SIG-M5 treated with dmso at 0.1 percent for 504 hours (cell line): ENCODE measurements at regions not wholly inside any gene's neighbourhood (a gene's known extent, or its start where the extent isn't known, plus 50 kb on each side); places are given as distances from the start of the nearest gene placed in this dataset.
A peak's percentile ranks its signal among the peaks of the same experiment; 100 is the strongest.

ENCODE experiments used
- DNase-seq: peaks from one replicate; lab custom pipeline; 2025; ENCODE audit not compliant: unreplicated experiment; lab: John Stamatoyannopoulos, UW

GRCh38 chr18:10374195-10374594 lies 80.2 kb upstream of the APCDD1 start:
- DNase-seq, result no peak

GRCh38 chr18:10374636-10375293 lies 79.7 kb upstream of the APCDD1 start:
- no peak for DNase-seq

DNA sequence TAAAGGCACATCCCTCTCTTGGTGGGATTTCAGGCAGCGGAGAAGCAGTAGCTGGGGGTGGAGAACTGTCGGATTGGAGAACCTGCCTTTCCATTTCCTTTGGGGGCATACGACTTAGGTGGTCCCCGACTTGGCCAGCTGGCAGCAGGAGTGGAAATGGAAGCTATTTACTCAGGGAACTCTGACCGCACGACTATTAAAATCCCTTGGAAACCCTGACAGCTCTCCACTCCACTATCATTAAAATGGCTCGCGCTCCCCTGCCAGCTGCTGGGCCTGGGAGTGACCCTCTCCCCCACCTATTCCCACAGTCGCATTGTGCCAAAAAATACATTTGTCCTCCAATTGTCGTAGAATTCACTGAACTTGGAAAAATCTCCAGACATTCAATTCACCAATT lies 77.7 kb upstream of the APCDD1 start:
- no peak for DNase-seq

- DNase-seq, result no peak
Observed at GRCh38 chr18:10377956-10378355, 76.5 kb upstream of the APCDD1 start.

DNA sequence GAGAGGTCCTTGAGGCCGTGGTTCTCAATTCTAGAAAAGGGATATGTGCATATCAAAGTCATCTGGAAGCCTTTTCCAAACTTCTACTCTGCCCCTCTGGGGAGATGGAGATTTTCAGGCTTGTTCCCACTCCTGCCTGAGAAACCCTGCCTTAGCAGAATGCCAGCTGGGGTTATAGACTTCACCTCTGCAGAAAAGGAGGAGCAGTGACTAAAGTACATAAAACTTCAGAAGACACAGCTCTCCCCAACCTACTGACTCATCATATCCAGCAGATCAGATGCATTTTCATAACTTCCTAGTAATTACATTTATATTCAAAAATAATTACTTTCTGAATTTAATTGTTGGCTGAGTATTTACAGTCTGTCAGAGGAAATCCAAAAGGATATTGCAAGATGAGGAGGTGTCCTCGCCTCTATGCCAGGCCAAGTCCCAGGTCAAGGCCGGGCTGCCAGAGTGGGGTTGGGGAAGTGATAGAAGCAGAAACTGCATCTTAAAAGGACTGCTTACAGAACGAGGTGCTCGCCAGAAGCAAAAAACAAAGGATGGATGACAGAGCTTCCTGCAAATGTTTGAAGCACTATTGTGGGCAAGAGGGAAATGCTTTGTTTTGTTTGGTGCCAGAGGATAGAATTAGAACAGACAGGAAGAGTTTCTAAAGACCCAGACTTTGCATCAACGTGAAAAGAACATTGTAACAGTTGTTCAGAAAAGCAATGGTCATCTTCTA lies 75.6 kb upstream of the APCDD1 start:
- no peak for DNase-seq

DNA sequence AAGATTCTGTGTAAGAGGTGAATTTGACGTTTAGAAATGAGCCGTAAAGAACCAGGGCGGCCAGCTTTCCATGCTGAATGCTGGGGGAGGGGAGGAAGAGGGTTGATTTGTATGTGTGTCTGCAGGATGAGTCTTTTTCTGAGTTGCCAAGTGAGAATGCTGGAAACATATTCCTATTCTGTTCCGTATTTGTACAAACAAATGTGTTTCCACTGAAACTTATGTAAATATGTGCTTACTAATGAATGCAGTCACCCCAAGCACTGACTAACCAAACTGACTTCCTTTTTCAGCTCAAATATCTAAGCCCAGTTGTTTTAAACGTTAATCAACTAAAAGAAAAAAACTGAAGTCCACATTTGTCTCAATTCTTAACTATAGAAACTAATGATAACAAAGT lies 74.9 kb upstream of the APCDD1 start:
- DNase-seq, result no peak

DNA sequence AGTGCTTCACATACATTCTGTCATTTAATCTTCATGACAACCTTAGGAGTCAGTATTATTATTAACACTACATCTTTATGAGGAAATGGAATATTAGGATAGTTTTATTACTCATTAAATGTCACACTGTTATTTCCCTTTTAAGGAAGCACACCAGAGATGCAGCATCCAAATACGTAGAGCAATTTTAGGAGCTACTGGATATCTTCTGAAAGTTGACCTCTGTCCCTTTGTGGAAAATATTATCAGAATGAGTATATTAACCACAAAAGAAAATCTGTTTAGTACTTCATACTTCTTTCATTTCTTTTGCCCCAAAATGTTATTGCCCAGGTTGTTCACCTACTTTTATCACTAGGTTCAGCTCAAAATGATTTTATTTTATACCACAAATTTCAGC lies 72.9 kb upstream of the APCDD1 start:
- DNase-seq, result no peak

GRCh38 chr18:10381951-10382350 lies 72.5 kb upstream of the APCDD1 start:
- DNase-seq, result no peak

- DNase-seq, result no peak
Observed at GRCh38 chr18:10386049-10386448, 68.4 kb upstream of the APCDD1 start.

GRCh38 chr18:10386956-10387355 lies 67.5 kb upstream of the APCDD1 start:
- no peak for DNase-seq

GRCh38 chr18:10387399-10387798 lies 67.0 kb upstream of the APCDD1 start:
- DNase-seq, result no peak

DNA sequence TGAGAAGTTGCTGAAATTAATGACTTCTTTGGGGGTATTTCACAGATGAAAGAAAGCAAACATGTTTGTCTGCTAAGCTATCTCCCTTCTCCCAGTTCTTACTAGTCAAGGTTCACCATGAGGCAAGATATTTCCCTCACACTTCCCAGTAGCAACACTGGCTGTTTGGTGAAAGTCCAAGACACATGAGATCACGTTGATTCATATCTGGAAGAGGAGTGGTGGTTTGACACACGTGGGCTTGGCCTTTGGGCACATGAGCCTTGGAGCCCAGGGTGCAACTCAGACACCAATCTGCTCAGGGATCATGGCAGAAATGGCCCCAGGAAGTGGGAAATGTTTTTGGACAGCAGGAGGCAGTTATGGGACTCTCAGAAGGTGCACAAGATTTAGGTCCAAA lies 66.1 kb upstream of the APCDD1 start:
- DNase-seq, result no peak

DNA sequence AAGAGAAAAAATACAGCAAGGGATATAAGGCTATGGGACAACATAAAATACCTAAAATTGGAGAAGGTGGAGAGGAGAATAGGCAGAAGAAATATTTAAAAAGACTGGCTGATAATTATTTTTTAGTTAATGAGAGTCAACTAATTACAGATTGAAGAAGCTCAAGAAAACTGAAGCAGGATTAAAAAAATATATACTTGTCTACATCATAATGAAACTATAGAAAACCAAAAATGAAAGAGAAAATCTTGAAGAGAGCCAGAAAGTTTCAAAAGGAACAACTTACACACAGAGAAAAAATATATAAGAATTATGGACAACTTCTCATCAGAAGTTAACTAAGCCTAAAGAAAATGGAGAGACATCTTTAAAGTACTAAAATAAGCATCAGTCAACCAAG lies 62.9 kb upstream of the APCDD1 start:
- no peak for DNase-seq

DNA sequence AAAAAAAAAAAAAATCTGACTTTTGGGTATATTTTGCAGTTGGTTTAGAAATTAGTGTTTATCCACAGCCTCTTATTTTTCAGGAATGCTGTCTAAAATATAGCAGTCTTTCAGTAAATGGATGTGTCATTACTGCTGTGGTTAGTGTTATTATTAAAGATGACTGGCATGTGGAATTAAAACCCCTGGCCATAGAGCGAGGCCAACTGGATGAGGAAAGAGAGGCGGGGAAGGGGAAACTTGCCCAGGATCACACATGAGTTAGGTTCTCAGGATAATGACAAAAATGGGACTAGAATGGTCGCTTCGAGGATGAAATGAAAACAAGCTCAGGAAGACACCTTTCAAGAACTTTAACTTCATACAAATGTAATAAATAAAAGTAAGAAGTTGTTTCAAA lies 57.4 kb upstream of the APCDD1 start:
- no peak for DNase-seq

DNA sequence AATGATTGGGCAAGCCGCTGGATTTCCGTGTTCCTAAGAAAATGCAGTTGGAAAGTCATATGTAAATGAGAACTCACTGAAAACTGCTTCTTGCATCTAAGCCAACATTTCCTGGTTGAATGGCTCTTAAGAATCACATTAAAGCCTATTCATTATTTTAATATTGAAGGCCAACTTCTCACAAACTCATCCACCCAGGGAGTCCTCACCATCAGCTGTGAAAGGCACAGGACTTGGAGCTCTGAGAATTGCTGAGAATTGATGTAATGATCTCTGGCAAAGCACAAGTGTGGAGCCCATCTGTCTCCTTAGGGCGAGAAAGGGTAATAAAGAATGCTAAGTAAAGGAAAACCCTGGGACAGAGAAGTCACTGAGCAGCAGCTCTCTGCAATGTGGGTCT lies 55.9 kb upstream of the APCDD1 start:
- no peak for DNase-seq

DNA sequence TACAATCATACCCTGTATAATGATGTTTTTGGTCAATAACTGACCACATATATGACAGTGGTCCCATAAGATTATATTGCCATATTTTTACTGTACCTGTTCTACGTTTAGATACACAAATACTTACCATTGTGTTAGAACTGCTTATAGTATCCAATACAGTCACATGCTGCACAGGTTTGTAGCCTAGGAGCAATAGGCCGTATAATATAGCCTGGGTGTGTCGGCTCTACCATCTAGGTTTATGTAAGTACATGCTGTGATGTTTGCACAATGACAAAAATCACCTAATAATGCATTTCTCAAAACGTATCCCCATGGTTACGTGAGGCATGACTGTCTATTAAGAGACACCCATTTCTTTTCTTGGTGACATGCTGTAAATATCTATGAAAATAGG lies 55.0 kb upstream of the APCDD1 start:
- no peak for DNase-seq

GRCh38 chr18:10400534-10401307 lies 53.7 kb upstream of the APCDD1 start:
- DNase-seq, result peak; percentile 61

DNA sequence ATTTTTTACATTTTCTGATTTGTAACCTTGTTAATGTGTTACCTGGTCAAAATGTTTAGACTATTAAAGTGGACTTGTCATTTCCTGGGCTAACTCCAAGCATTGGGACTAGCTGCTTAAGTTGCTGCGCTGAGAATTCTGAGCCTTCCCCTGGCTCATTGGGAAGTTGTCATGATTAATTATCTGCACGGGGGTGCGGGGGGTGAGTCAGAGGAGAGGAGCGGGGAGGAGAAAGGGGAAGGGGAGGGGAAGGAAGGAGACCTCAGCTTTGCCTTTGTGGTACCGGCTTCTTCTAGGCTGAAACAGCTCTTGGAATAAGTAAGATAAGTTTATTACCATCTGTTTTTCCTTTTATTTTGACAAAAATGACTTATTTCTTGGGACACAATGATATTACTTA lies 52.9 kb upstream of the APCDD1 start:
- DNase-seq, result no peak

DNA sequence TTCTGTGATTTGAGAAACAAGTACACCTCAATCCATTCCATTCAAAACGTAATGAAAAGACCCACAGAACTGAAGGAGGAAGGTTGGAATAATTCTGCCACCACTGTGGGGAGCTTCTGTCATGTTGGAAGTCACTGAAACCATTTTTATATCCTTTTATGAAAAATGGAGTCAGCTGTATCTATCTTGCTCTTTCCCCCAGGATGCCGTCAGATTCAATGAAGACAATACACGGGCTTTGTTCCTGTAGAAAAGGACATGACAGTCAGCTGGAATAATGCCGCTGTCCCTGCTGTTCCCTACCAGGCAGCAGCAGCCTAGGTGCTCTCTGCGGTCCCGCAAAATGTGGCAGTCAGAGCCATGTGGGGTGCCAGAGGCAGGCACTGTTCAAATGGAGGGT lies 52.5 kb upstream of the APCDD1 start:
- DNase-seq, result no peak

DNA sequence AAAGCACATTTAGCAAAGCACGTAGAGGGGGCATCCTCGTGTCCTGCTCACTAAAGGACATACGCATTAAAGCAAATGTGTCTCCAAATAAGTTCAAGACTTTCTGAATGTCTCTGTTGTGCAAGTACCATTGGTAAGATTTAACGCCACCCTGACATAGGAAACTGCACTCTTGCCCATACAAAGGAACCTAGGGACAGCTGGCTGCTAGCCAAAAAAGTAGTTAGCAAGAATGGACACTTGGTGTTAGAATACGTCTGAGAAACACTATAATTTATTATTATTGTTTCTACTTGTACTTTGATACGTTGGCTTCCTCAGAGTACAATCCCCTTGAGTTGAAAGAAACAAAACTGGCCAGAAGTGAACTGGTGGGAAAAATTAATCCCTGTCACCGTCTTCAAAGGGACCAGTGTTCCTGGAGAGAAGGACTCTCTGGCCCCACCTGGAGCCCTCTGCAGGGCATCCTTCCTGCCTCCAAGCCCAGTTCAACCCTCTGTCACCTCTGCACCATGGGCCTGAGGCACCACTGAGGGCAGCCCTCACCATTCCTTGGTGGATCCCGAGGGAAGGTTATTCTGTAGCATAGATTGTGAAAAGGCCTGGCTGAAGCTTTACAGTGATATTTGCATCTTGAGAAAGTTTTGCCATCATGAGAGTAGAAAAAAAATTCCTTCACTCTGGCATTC lies 51.4 kb upstream of the APCDD1 start:
- no peak for DNase-seq

DNA sequence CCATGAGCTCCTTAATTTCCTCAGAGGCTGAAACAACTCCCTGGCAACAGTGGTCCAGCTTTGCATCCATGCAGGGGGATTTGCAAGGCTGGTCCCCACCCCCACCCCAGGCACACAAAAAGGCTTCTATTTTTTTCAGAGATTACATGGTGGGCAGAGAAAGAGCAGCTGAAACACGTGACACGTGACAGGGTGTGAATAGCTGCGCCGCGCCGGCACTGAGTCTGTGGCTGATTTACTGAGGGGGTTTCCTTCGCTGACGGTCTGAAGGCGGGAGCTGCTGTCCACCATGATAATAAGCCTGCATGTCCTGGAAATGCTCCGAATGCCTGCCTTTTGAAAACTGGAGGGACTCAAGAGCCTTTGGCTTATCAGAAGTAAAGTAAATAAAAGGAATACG lies 50.7 kb upstream of the APCDD1 start:
- DNase-seq, result no peak

GRCh38 chr18:10404168-10404567 lies 50.3 kb upstream of the APCDD1 start:
- DNase-seq, result no peak
